ENCODE measurements at regions not wholly inside any gene's neighbourhood (a gene's known extent, or its start where the extent isn't known, plus 50 kb on each side); places are given as distances from the start of the nearest gene placed in this dataset.

- H3K4me1 ChIP-seq, result peaks cover 6% of the 10 kb centered on the region
- Mint-ChIP-seq H3K36me3 (no peaks in the 10 kb centered on the region), H3K27me3 (ENCODE audit: insufficient read depth, low read depth) (peaks cover 4% of the 10 kb centered on the region), H3K9me3 (peaks cover 3% of the 10 kb centered on the region), H3K4me1 (peaks cover 13% of the 10 kb centered on the region), H3K4me3 (no peak overlapping the region), H3K27ac (no peak overlapping the region)
- TF ChIP-seq EZH2phosphoT487 (IDR thresholded peaks at IDR 0.05) (no peak), CTCF (IDR thresholded peaks at IDR 0.05) (no peak), EZH2 (IDR thresholded peaks at IDR 0.05) (no peak)
- H3K4me2 ChIP-seq, result no peak overlapping the region
- H2AFZ ChIP-seq (replicated peaks), result peak overlapping the region; percentile 50
- H3K9ac ChIP-seq, result no peak overlapping the region
- no peaks in the 10 kb centered on the region for H3K79me2 ChIP-seq (ENCODE audit: low read depth)
- H3K27me3 ChIP-seq, result no peaks in the 10 kb centered on the region
- H3K36me3 ChIP-seq, result no peaks in the 10 kb centered on the region
- no peaks in the 10 kb centered on the region for H4K20me1 ChIP-seq (ENCODE audit: low read depth)
- no peaks in the 10 kb centered on the region for H3F3A ChIP-seq (ENCODE audit: low read depth)
- DNase-seq (ENCODE audit: low spot score), result no peak
- H3K27ac ChIP-seq, result no peak overlapping the region
- no peak overlapping the region for H3K4me3 ChIP-seq
- H3K9me3 ChIP-seq (ENCODE audit: low read depth), result peaks cover 3% of the 10 kb centered on the region
Measured at GRCh38 chrX:9279234-9279544, 185.7 kb upstream of the TBL1X start.

- Mint-ChIP-seq H3K27ac (no peak overlapping the region), H3K4me3 (no peak overlapping the region), H3K36me3 (no peaks in the 10 kb centered on the region), H3K27me3 (ENCODE audit: insufficient read depth, low read depth) (peaks cover 2% of the 10 kb centered on the region), H3K9me3 (peaks cover 3% of the 10 kb centered on the region), H3K4me1 (peaks cover 13% of the 10 kb centered on the region)
- H3K4me3 ChIP-seq, result no peak overlapping the region
- H3K4me2 ChIP-seq, result no peak overlapping the region
- no peak for DNase-seq (ENCODE audit: low spot score)
- H3K27ac ChIP-seq, result no peak overlapping the region
- peaks cover 6% of the 10 kb centered on the region for H3K4me1 ChIP-seq
- H2AFZ ChIP-seq (replicated peaks), result no peak overlapping the region
- TF ChIP-seq EZH2 (IDR thresholded peaks at IDR 0.05) (no peak), CTCF (IDR thresholded peaks at IDR 0.05) (no peak), EZH2phosphoT487 (IDR thresholded peaks at IDR 0.05) (no peak)
- H4K20me1 ChIP-seq (ENCODE audit: low read depth), result no peaks in the 10 kb centered on the region
- H3K36me3 ChIP-seq, result no peaks in the 10 kb centered on the region
- no peaks in the 10 kb centered on the region for H3F3A ChIP-seq (ENCODE audit: low read depth)
- H3K79me2 ChIP-seq (ENCODE audit: low read depth), result no peaks in the 10 kb centered on the region
- no peak overlapping the region for H3K9ac ChIP-seq
- no peaks in the 10 kb centered on the region for H3K27me3 ChIP-seq
- H3K9me3 ChIP-seq (ENCODE audit: low read depth), result peaks cover 3% of the 10 kb centered on the region
Measured at GRCh38 chrX:9280831-9281230, 184.0 kb upstream of the TBL1X start.

- Histone ChIP-seq H2AFZ (replicated peaks) (no peak overlapping the region), H4K20me1 (ENCODE audit: low read depth) (no peaks in the 10 kb centered on the region), H3K9me3 (ENCODE audit: low read depth) (peaks cover 3% of the 10 kb centered on the region), H3K4me1 (peaks cover 6% of the 10 kb centered on the region), H3K4me2 (no peak overlapping the region), H3K27me3 (no peaks in the 10 kb centered on the region), H3K9ac (no peak overlapping the region), H3K79me2 (ENCODE audit: low read depth) (no peaks in the 10 kb centered on the region), H3F3A (ENCODE audit: low read depth) (no peaks in the 10 kb centered on the region), H3K4me3 (no peak overlapping the region), H3K27ac (no peak overlapping the region), H3K36me3 (no peaks in the 10 kb centered on the region)
- TF ChIP-seq CTCF (IDR thresholded peaks at IDR 0.05) (no peak), EZH2phosphoT487 (IDR thresholded peaks at IDR 0.05) (no peak), EZH2 (IDR thresholded peaks at IDR 0.05) (no peak)
- DNase-seq (ENCODE audit: low spot score), result no peak
- Mint-ChIP-seq H3K4me3 (no peak overlapping the region), H3K27ac (no peak overlapping the region), H3K36me3 (no peaks in the 10 kb centered on the region), H3K4me1 (peaks cover 13% of the 10 kb centered on the region), H3K9me3 (peaks cover 3% of the 10 kb centered on the region), H3K27me3 (ENCODE audit: insufficient read depth, low read depth) (peaks cover 2% of the 10 kb centered on the region)
Measured at GRCh38 chrX:9282325-9282724, 182.5 kb upstream of the TBL1X start.

- no peak overlapping the region for H3K4me3 ChIP-seq
- H4K20me1 ChIP-seq (ENCODE audit: low read depth), result no peaks in the 10 kb centered on the region
- no peak overlapping the region for H3K4me3 Mint-ChIP-seq
- H3K27ac ChIP-seq, result no peak overlapping the region
- no peak overlapping the region for H3K27ac Mint-ChIP-seq
- H3F3A ChIP-seq (ENCODE audit: low read depth), result no peaks in the 10 kb centered on the region
- no peak overlapping the region for H3K4me2 ChIP-seq
- H3K9me3 ChIP-seq (ENCODE audit: low read depth), result no peaks in the 10 kb centered on the region
- no peak overlapping the region for H2AFZ ChIP-seq (replicated peaks)
- DNase-seq (ENCODE audit: low spot score), result no peak
- TF ChIP-seq CTCF (IDR thresholded peaks at IDR 0.05) (no peak), EZH2 (IDR thresholded peaks at IDR 0.05) (no peak), EZH2phosphoT487 (IDR thresholded peaks at IDR 0.05) (no peak)
- no peaks in the 10 kb centered on the region for H3K79me2 ChIP-seq (ENCODE audit: low read depth)
- H3K4me1 ChIP-seq, result no peaks in the 10 kb centered on the region
- H3K4me1 Mint-ChIP-seq, result peaks cover 15% of the 10 kb centered on the region
- H3K27me3 Mint-ChIP-seq (ENCODE audit: insufficient read depth, low read depth), result peaks cover 7% of the 10 kb centered on the region
- H3K9ac ChIP-seq, result no peak overlapping the region
- H3K36me3 ChIP-seq, result no peaks in the 10 kb centered on the region
- H3K36me3 Mint-ChIP-seq, result no peaks in the 10 kb centered on the region
- no peaks in the 10 kb centered on the region for H3K27me3 ChIP-seq
- H3K9me3 Mint-ChIP-seq, result peaks cover 3% of the 10 kb centered on the region
Measured at GRCh38 chrX:9285342-9285771, 179.5 kb upstream of the TBL1X start.

Measured in neural progenitor cell (in vitro differentiated cells).